Lower lobe of right lung (tissue), 2 donors: ENCODE measurements at regions not wholly inside any gene's neighbourhood (a gene's known extent, or its start where the extent isn't known, plus 50 kb on each side); places are given as distances from the start of the nearest gene placed in this dataset.

Experiments
- ATAC-seq, 2 donors: fragments of 200-7000 bp; cut with Tn5 transposase; one replicate each; pipeline ENCODE4 v1.9.1; 2020 to 2022; ENCODE audit warnings: mild to moderate bottlenecking in 2 of 2, moderate library complexity in 2 of 2
- DNase-seq: peaks from one replicate; pipeline ENCODE4 v3.0.0-alpha.2; 2020
- H3K27ac ChIP-seq: fragments of 200-600 bp; one replicate; pipeline ENCODE4 v1.8.0; 2022
- H3K27me3 ChIP-seq: fragments of 200-600 bp; one replicate; pipeline ENCODE4 v1.8.0; 2022; ENCODE audit warnings: low read depth
- H3K36me3 ChIP-seq: fragments of 200-600 bp; one replicate; pipeline ENCODE4 v1.8.0; 2022; ENCODE audit warnings: mild to moderate bottlenecking
- H3K4me1 ChIP-seq: fragments of 200-600 bp; one replicate; pipeline ENCODE4 v1.8.0; 2022
- H3K4me3 ChIP-seq: fragments of 200-600 bp; one replicate; pipeline ENCODE4 v1.8.0; 2022; ENCODE audit warnings: mild to moderate bottlenecking
- H3K9me3 ChIP-seq: fragments of 200-600 bp; one replicate; pipeline ENCODE4 v1.8.0; 2022
- intact Hi-C: fragments of 100-400 bp; cut with DNase I; formaldehyde crosslinking; loops from one replicate; pipeline ENCODE4 v1.11.0; 2022
- TF ChIP-seq, protein P1 (sequence below): fragments of 200-600 bp; IDR thresholded peaks from one replicate; pipeline ENCODE4 v1.8.0; 2022; ENCODE audit warnings: antibody characterized with exemption, mild to moderate bottlenecking
- donor health status: DM: no; HTN: yes; CAD: no; lungs with severe emphysema.

DNA sequence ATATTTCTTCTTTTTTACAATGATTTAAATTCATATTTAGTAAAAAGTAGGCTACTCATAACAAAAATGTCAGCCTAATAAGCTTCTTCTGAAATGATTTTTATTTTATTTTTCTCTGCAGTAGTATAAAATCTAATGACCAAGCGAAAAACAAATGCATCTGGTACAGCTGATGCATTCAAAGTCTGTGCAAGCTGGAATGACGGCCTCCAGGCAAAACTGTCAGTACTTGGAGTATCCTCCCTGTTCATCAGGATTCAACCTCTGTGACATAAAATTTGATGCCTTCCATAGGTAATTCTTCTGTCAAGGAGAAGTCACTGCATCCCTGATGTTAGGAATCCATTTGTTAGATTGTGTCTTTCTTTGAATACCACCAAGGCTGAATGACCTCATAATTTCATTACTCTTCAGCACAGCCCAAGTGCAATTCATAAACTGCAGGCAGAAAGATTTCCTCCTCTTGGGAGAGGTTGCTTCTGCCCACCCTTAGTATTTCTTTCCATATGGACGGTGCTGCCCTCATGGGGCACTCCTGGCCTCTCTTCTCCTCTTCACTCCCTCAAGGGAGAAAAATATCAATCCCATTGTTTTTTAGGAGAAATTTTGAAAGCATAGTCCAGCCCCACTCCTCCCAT is 146.4 kb upstream of the STXBP5 start:
- intact Hi-C loops: no loop called here
- TF ChIP-seq, protein P1, sequence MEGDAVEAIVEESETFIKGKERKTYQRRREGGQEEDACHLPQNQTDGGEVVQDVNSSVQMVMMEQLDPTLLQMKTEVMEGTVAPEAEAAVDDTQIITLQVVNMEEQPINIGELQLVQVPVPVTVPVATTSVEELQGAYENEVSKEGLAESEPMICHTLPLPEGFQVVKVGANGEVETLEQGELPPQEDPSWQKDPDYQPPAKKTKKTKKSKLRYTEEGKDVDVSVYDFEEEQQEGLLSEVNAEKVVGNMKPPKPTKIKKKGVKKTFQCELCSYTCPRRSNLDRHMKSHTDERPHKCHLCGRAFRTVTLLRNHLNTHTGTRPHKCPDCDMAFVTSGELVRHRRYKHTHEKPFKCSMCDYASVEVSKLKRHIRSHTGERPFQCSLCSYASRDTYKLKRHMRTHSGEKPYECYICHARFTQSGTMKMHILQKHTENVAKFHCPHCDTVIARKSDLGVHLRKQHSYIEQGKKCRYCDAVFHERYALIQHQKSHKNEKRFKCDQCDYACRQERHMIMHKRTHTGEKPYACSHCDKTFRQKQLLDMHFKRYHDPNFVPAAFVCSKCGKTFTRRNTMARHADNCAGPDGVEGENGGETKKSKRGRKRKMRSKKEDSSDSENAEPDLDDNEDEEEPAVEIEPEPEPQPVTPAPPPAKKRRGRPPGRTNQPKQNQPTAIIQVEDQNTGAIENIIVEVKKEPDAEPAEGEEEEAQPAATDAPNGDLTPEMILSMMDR: no peak
- no peaks in the 10 kb centered on the region for H3K9me3 ChIP-seq
- H3K4me1 ChIP-seq: no peaks in the 10 kb centered on the region
- no peaks in the 10 kb centered on the region for H3K36me3 ChIP-seq
- no peak for DNase-seq
- ATAC-seq: no peak
- no peak overlapping the region for H3K4me3 ChIP-seq
- H3K27ac ChIP-seq: no peak overlapping the region
- no peaks in the 10 kb centered on the region for H3K27me3 ChIP-seq

GRCh38 chr6:147058786-147059385 is 145.3 kb upstream of the STXBP5 start:
- DNase-seq: no peak
- Histone ChIP-seq H3K9me3 (no peaks in the 10 kb centered on the region), H3K27me3 (no peaks in the 10 kb centered on the region), H3K4me1 (no peaks in the 10 kb centered on the region), H3K27ac (no peak overlapping the region), H3K36me3 (no peaks in the 10 kb centered on the region), H3K4me3 (no peak overlapping the region)
- TF ChIP-seq, protein P1: no peak
- intact Hi-C loops: no loop called here
- ATAC-seq: no peak

GRCh38 chr6:147060636-147061035 is 143.6 kb upstream of the STXBP5 start:
- ATAC-seq: no peak
- no peaks in the 10 kb centered on the region for H3K36me3 ChIP-seq

DNA sequence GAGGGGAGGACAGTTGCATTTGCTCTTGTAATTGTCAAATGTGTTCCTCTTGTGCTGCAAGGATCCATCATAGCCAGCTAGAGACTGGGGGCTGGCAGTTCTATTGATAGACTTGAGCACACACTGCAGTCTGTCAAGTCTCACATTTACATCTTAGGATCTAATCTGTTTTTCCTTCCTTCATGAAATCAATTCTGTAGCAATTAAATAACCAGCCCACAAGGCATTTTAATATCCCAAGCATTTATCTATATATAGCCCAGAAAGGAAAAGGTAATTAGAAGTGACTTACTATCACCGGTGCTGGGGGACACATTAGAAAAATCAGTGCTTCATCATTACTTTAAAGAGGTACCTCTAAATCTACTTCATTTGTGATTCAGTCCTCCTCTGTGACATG is 143.0 kb upstream of the STXBP5 start:
- H3K27ac ChIP-seq: no peak overlapping the region
- H3K36me3 ChIP-seq: no peaks in the 10 kb centered on the region
- no peaks in the 10 kb centered on the region for H3K27me3 ChIP-seq
- no peak for DNase-seq
- intact Hi-C loops: no loop called here
- TF ChIP-seq, protein P1: no peak
- no peak for ATAC-seq
- H3K9me3 ChIP-seq: no peaks in the 10 kb centered on the region
- H3K4me1 ChIP-seq: no peaks in the 10 kb centered on the region
- H3K4me3 ChIP-seq: no peak overlapping the region

More at GRCh38 chr6:147060636-147061035, 143.6 kb upstream of the STXBP5 start:
- H3K27me3 ChIP-seq: no peaks in the 10 kb centered on the region
- H3K4me3 ChIP-seq: no peak overlapping the region
- H3K27ac ChIP-seq: no peak overlapping the region
- H3K4me1 ChIP-seq: no peaks in the 10 kb centered on the region
- no peaks in the 10 kb centered on the region for H3K9me3 ChIP-seq
- TF ChIP-seq, protein P1: no peak
- no peak for DNase-seq
- intact Hi-C loops: no loop called here

DNA sequence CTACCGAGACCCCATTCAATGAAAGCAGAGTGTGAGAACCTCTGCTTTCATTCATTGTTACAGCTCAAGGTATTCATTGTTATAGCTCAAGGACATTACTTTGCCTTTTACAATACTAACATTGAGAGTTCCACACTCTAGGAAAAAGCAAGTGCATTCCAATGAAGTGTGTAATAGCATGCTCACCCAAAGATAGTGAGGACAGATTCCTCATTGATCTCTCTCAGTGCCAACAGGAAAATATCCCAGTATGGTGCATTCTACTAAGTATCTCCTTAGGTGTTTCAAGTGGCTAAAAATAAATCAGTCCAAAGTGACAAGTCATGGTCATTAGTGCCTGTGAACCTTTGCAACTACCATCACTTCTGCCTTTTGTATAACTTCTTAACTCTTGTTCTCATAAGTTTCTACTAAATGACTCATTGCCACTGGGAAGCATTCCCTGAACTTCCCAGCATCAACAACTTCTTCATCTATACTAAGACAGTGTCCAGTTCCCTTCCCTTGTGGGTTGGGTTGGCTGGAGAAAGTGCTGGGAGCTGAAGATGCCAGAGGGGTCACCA is 140.7 kb upstream of the STXBP5 start:
- no peaks in the 10 kb centered on the region for H3K9me3 ChIP-seq
- H3K27ac ChIP-seq: no peak overlapping the region
- no peak for ATAC-seq
- H3K4me1 ChIP-seq: no peaks in the 10 kb centered on the region
- intact Hi-C loops: no loop called here
- no peak overlapping the region for H3K4me3 ChIP-seq
- no peaks in the 10 kb centered on the region for H3K27me3 ChIP-seq
- DNase-seq: no peak
- TF ChIP-seq, protein P1: no peak
- H3K36me3 ChIP-seq: no peaks in the 10 kb centered on the region
